ENCODE measurements at regions not wholly inside any gene's neighbourhood (a gene's known extent, or its start where the extent isn't known, plus 50 kb on each side); places are given as distances from the start of the nearest gene placed in this dataset.

DNA sequence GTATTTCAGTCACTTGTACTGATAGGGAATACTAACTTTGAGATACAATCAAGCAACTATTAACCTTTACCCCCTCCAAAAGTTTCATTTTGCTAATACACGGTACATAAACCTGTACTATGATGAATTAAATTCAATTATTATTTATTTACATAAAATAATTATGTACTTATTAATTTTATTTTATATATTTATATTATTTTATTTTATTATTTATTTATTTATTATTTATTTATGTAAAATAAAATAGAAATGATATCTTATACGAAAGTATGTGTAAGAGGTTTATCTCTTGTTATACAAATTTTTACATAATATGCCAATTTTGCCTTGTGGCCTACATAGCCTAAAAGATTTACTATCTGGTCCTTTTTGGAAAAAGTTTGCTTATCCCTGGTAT, 564.3 kb downstream of the SLITRK5 start:
- TF ChIP-seq, protein P1, sequence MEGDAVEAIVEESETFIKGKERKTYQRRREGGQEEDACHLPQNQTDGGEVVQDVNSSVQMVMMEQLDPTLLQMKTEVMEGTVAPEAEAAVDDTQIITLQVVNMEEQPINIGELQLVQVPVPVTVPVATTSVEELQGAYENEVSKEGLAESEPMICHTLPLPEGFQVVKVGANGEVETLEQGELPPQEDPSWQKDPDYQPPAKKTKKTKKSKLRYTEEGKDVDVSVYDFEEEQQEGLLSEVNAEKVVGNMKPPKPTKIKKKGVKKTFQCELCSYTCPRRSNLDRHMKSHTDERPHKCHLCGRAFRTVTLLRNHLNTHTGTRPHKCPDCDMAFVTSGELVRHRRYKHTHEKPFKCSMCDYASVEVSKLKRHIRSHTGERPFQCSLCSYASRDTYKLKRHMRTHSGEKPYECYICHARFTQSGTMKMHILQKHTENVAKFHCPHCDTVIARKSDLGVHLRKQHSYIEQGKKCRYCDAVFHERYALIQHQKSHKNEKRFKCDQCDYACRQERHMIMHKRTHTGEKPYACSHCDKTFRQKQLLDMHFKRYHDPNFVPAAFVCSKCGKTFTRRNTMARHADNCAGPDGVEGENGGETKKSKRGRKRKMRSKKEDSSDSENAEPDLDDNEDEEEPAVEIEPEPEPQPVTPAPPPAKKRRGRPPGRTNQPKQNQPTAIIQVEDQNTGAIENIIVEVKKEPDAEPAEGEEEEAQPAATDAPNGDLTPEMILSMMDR (IDR thresholded peaks at IDR 0.05), result no peak
- no peak for TF ChIP-seq POLR2A (IDR thresholded peaks at IDR 0.05)

Measured in gastroesophageal sphincter (tissue), 3 donors.